Brain microvascular endothelial cell (primary cell): ENCODE measurements at regions not wholly inside any gene's neighbourhood (a gene's known extent, or its start where the extent isn't known, plus 50 kb on each side); places are given as distances from the start of the nearest gene placed in this dataset.
"Not testable (repeated sequence)": the region's sequence is repeated elsewhere in the genome, so short reads cannot be mapped to it uniquely, and the experiment has no call there.

Experiments used
- DNase-seq: peaks from one replicate; pipeline ENCODE4 v3.0.0-alpha.2; 2020
- H3K27ac ChIP-seq: fragments of 250-450 bp; sonication (Bioruptor Pico); 2 replicates; pipeline ENCODE4 v1.5.1; 2020; ENCODE audit warnings: mild to moderate bottlenecking, moderate library complexity
- H3K27me3 ChIP-seq: fragments of 250-450 bp; sonication (Bioruptor Pico); replicated peaks from 2 replicates; pipeline ENCODE4 v1.5.1; 2020; ENCODE audit warnings: mild to moderate bottlenecking
- H3K36me3 ChIP-seq: fragments of 250-450 bp; sonication (Bioruptor Pico); replicated peaks from 2 replicates; pipeline ENCODE4 v1.5.1; 2020; ENCODE audit warnings: mild to moderate bottlenecking
- H3K4me3 ChIP-seq: 2 replicates; pipeline ENCODE4 v1.5.1; 2011; ENCODE audit warnings: low read depth, mild to moderate bottlenecking, control low read depth, low read length, moderate library complexity
- CTCF ChIP-seq: IDR thresholded peaks from 2 replicates; pipeline ENCODE4 v1.5.1; 2011; ENCODE audit warnings: low read depth, mild to moderate bottlenecking, moderate library complexity, low read length, control low read depth, inconsistent platforms; ENCODE audit errors: missing control alignments
- in situ Hi-C: cut with HindIII; loops from 2 replicates; pipeline ENCODE4 v1.10.0; 2017; ENCODE audit warnings: low sequenced_read_pairs, low pct_ligation_motif_present

- Histone ChIP-seq H3K36me3 (no peaks in the 10 kb centered on the region), H3K4me3 (no peak overlapping the region), H3K27ac (no peak overlapping the region), H3K27me3 (no peaks in the 10 kb centered on the region)
- no peak for DNase-seq
- no peak for TF ChIP-seq CTCF
- in situ Hi-C loops, result no loop called here
Measured at GRCh38 chr9:30622561-30622960, 1761.9 kb upstream of the ACO1 start.

GRCh38 chr9:30628915-30629567, 1755.4 kb upstream of the ACO1 start:
- H3K36me3 ChIP-seq, result no peaks in the 10 kb centered on the region
- H3K4me3 ChIP-seq, result no peak overlapping the region
- in situ Hi-C loops, result no loop called here
- DNase-seq, result no peak
- H3K27ac ChIP-seq, result no peak overlapping the region
- no peak for TF ChIP-seq CTCF
- H3K27me3 ChIP-seq, result no peaks in the 10 kb centered on the region

- in situ Hi-C loops, result no loop called here
- no peaks in the 10 kb centered on the region for H3K36me3 ChIP-seq
- no peak for DNase-seq
- H3K27ac ChIP-seq, result no peak overlapping the region
- TF ChIP-seq CTCF, result no peak
- H3K27me3 ChIP-seq, result no peaks in the 10 kb centered on the region
- no peak overlapping the region for H3K4me3 ChIP-seq
Measured at GRCh38 chr9:30630459-30630858, 1754.0 kb upstream of the ACO1 start.

GRCh38 chr9:30646639-30647038, 1737.8 kb upstream of the ACO1 start:
- DNase-seq, in situ Hi-C loops, H3K27ac ChIP-seq, H3K27me3 ChIP-seq, H3K4me3 ChIP-seq, H3K36me3 ChIP-seq: not testable (repeated sequence)

DNA sequence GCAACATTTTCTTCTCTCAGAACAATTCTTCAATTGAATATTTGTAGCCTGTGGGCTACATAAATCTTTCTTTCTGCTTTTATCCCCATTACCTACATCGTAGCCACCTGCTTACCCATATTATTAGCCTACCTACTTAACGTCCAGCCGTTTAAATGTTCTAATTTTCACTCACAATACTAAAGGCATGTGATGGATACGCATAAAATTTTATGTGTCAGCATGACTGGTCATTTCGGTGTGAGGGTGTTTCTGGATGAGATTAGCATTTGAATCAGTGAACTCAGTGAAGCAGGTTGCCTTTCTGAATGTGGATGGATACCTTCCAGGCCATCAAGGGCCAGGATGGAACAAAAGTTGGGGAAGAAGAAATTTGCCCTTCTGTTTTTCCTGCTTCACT, 1722.5 kb upstream of the ACO1 start:
- DNase-seq, result no peak
- in situ Hi-C loops, result no loop called here
- H3K4me3 ChIP-seq, result no peak overlapping the region
- H3K27me3 ChIP-seq, result no peaks in the 10 kb centered on the region
- TF ChIP-seq CTCF, result no peak
- H3K36me3 ChIP-seq, result no peaks in the 10 kb centered on the region
- H3K27ac ChIP-seq, result no peak overlapping the region

DNA sequence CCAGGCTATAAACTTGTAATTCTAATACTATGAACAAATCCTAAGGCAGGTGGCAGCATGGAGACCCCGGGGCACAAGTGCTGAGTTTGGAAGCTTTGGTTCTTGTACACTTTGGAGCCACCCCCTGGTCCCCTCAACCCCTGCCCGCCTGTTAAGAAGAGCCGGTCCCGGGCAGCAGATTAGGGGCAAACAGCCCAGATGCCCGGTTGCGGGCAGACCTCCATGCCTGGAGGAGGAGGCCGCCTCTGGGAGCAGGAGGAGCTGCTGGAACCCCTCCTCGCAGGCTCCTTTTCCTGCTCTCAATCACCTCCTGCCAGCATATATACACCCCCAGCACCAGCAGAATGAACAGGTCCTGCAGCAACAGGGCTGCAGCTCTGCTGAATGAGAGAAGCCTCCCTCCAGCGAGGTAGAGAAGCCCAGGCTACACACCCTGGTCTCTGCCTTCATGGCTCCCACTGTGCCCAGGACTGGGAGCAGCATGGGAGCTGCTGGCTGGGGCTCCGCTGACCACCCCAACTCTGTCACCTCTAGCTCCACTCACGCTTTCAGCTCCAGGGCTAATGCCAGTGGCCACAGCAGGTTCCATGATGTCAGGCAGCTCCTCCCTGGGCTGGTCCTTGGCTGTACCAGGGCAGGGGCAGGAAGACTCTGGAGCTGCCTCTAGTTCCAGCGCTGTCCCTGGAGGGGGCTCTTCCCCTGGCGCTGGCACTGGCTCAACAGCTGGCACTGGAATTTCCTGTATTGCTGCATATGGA, 1713.5 kb upstream of the ACO1 start:
- no peak overlapping the region for H3K27ac ChIP-seq
- in situ Hi-C loops, result no loop called here
- no peak for TF ChIP-seq CTCF
- H3K36me3 ChIP-seq, result no peaks in the 10 kb centered on the region
- H3K4me3 ChIP-seq, result no peak overlapping the region
- H3K27me3 ChIP-seq, result no peaks in the 10 kb centered on the region
- no peak for DNase-seq
